Endodermal cell (in vitro differentiated cells): ENCODE measurements at regions not wholly inside any gene's neighbourhood (a gene's known extent, or its start where the extent isn't known, plus 50 kb on each side); places are given as distances from the start of the nearest gene placed in this dataset.

ENCODE experiments used
- DNase-seq: peaks from one replicate; pipeline ENCODE4 v3.0.0-alpha.2; 2017
- H3K27ac ChIP-seq: 2 replicates; pipeline ENCODE4 v1.5.1; 2013; ENCODE audit warnings: mild to moderate bottlenecking, low read depth, low read length, moderate library complexity
- H3K27me3 ChIP-seq: 2 replicates; pipeline ENCODE4 v1.6.1; 2013; ENCODE audit warnings: mild to moderate bottlenecking, low read length, moderate library complexity; ENCODE audit not compliant: insufficient read depth, control insufficient read depth, poor library complexity, severe bottlenecking
- H3K36me3 ChIP-seq: 2 replicates; pipeline ENCODE4 v1.7.0; 2013; ENCODE audit warnings: mild to moderate bottlenecking, low read length, moderate library complexity; ENCODE audit not compliant: control insufficient read depth, insufficient read depth
- H3K4me1 ChIP-seq: one replicate; pipeline ENCODE4 v1.7.0; 2013; ENCODE audit warnings: low read length; ENCODE audit not compliant: control insufficient read depth, insufficient read depth
- H3K4me3 ChIP-seq: 2 replicates; pipeline ENCODE4 v1.5.1; 2013; ENCODE audit warnings: mild to moderate bottlenecking, low read length, moderate library complexity
- H3K9ac ChIP-seq: 2 replicates; pipeline ENCODE4 v1.6.1; 2013; ENCODE audit warnings: mild to moderate bottlenecking, low read length, moderate library complexity; ENCODE audit not compliant: poor library complexity, severe bottlenecking; ENCODE audit errors: extremely low read depth
- H3K9me3 ChIP-seq: 2 replicates; pipeline ENCODE4 v1.6.1; 2013; ENCODE audit warnings: mild to moderate bottlenecking, low read length, moderate library complexity; ENCODE audit not compliant: control insufficient read depth
- H3K27ac Mint-ChIP-seq: 2 replicates; pipeline ENCODE4 v1.8.0; 2020; ENCODE audit warnings: mixed read lengths
- H3K27me3 Mint-ChIP-seq: 2 replicates; pipeline ENCODE4 v1.8.0; 2021; ENCODE audit warnings: mild to moderate bottlenecking, mixed read lengths; ENCODE audit not compliant: insufficient read depth
- H3K36me3 Mint-ChIP-seq: 2 replicates; pipeline ENCODE4 v1.8.0; 2020; ENCODE audit warnings: low read depth, mixed read lengths
- H3K4me1 Mint-ChIP-seq: 2 replicates; pipeline ENCODE4 v1.8.0; 2020; ENCODE audit warnings: mixed read lengths
- H3K4me3 Mint-ChIP-seq: 2 replicates; pipeline ENCODE4 v1.8.0; 2020; ENCODE audit warnings: mild to moderate bottlenecking, moderate library complexity, mixed read lengths
- H3K9me3 Mint-ChIP-seq: 2 replicates; pipeline ENCODE4 v1.8.0; 2020; ENCODE audit warnings: mild to moderate bottlenecking, mixed read lengths
- WGBS, 2 experiments: methylation state at CpG; one replicate each; pipeline versions ENCODE4 v1.1.5 to v1.1.7; 2013; ENCODE audit warnings: missing lambda C conversion rate in 2 of 2, mixed read lengths in 1 of 2; ENCODE audit not compliant: insufficient coverage in 1 of 2, insufficient read length in 1 of 2; 5-methylcytosine and 5-hydroxymethylcytosine counted together
- TF ChIP-seq, protein P1 (sequence below): fragments of 200-600 bp; sonication (generic); conservative IDR thresholded peaks from 2 replicates; pipeline ENCODE4 v1.5.0; 2021; ENCODE audit warnings: antibody characterized with exemption, mild to moderate bottlenecking

GRCh38 chr11:25927411-25927953 lies 404.4 kb upstream of the ANO3 start:
- H3K36me3 ChIP-seq, result no peaks in the 10 kb centered on the region
- Mint-ChIP-seq H3K4me1 (peaks cover 21% of the 10 kb centered on the region), H3K9me3 (peaks cover 19% of the 10 kb centered on the region), H3K4me3 (no peak overlapping the region), H3K36me3 (no peaks in the 10 kb centered on the region), H3K27me3 (no peaks in the 10 kb centered on the region), H3K27ac (peak overlapping the region; percentile 52)
- H3K4me3 ChIP-seq, result peak overlapping the region; percentile 16
- TF ChIP-seq, protein P1, sequence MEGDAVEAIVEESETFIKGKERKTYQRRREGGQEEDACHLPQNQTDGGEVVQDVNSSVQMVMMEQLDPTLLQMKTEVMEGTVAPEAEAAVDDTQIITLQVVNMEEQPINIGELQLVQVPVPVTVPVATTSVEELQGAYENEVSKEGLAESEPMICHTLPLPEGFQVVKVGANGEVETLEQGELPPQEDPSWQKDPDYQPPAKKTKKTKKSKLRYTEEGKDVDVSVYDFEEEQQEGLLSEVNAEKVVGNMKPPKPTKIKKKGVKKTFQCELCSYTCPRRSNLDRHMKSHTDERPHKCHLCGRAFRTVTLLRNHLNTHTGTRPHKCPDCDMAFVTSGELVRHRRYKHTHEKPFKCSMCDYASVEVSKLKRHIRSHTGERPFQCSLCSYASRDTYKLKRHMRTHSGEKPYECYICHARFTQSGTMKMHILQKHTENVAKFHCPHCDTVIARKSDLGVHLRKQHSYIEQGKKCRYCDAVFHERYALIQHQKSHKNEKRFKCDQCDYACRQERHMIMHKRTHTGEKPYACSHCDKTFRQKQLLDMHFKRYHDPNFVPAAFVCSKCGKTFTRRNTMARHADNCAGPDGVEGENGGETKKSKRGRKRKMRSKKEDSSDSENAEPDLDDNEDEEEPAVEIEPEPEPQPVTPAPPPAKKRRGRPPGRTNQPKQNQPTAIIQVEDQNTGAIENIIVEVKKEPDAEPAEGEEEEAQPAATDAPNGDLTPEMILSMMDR, result no peak
- no peaks in the 10 kb centered on the region for H3K27me3 ChIP-seq
- no peaks in the 10 kb centered on the region for H3K4me1 ChIP-seq
- WGBS, 2 experiments, result 59 to 72% methylated on average over 3 of the region's 3 CpGs
- H3K9ac ChIP-seq, result no peak overlapping the region
- DNase-seq, result no peak
- peaks cover 14% of the 10 kb centered on the region for H3K9me3 ChIP-seq
- no peak overlapping the region for H3K27ac ChIP-seq

GRCh38 chr11:25928076-25928475 lies 403.9 kb upstream of the ANO3 start:
- Mint-ChIP-seq H3K27me3 (no peaks in the 10 kb centered on the region), H3K27ac (no peak overlapping the region), H3K4me1 (peaks cover 21% of the 10 kb centered on the region), H3K36me3 (no peaks in the 10 kb centered on the region), H3K9me3 (peaks cover 19% of the 10 kb centered on the region), H3K4me3 (no peak overlapping the region)
- DNase-seq, result no peak
- no peaks in the 10 kb centered on the region for H3K36me3 ChIP-seq
- 100% methylated on average over 1 of the region's 2 CpGs; no CpG with 5 or more reads in 1 of the 2 experiments for WGBS, 2 experiments
- peaks cover 20% of the 10 kb centered on the region for H3K9me3 ChIP-seq
- no peak overlapping the region for H3K4me3 ChIP-seq
- H3K4me1 ChIP-seq, result no peaks in the 10 kb centered on the region
- H3K27ac ChIP-seq, result no peak overlapping the region
- H3K9ac ChIP-seq, result no peak overlapping the region
- no peaks in the 10 kb centered on the region for H3K27me3 ChIP-seq
- TF ChIP-seq, protein P1, result no peak

- Mint-ChIP-seq H3K27me3 (no peaks in the 10 kb centered on the region), H3K9me3 (peaks cover 19% of the 10 kb centered on the region), H3K4me3 (no peak overlapping the region), H3K4me1 (peaks cover 6% of the 10 kb centered on the region), H3K36me3 (peaks cover 2% of the 10 kb centered on the region), H3K27ac (no peak overlapping the region)
- Histone ChIP-seq H3K9me3 (peaks cover 33% of the 10 kb centered on the region), H3K9ac (no peak overlapping the region), H3K27me3 (no peaks in the 10 kb centered on the region), H3K4me3 (no peak overlapping the region), H3K36me3 (no peaks in the 10 kb centered on the region), H3K27ac (no peak overlapping the region), H3K4me1 (no peaks in the 10 kb centered on the region)
- DNase-seq, result no peak
- TF ChIP-seq, protein P1, result no peak
- 78% methylated on average over 1 of the region's 1 CpG; no CpG with 5 or more reads in 1 of the 2 experiments for WGBS, 2 experiments
These were observed 393.0 kb upstream of the ANO3 start for GRCh38 chr11:25938952-25939351.
